RPMI8226 (cell line): ENCODE measurements at regions not wholly inside any gene's neighbourhood (a gene's known extent, or its start where the extent isn't known, plus 50 kb on each side); places are given as distances from the start of the nearest gene placed in this dataset.

Source experiments
- DNase-seq: peaks from one replicate; pipeline ENCODE4 v3.0.0-alpha.2; 2015

- no peak for DNase-seq
Observed at GRCh38 chrX:99073551-99073950, 1336.5 kb downstream of the PCDH19 start.

DNA sequence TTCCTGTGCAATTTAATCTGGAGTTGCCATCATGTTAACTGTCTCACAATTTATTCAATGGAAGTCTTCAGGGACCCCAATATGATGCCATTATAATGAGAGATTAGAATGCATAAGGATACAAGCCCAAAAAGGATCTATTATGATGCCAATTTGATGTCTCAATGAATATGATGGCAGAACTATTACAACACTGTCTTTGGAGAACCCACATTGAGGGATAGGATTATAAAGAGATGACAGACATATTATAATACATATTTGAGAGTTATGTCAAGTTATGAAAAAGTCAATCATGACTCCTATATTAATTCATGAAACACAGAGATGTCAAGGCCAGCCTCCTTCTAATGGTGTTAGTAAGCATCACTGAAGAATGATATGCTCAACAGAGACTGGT lies 1358.4 kb downstream of the PCDH19 start:
- DNase-seq, result no peak

DNA sequence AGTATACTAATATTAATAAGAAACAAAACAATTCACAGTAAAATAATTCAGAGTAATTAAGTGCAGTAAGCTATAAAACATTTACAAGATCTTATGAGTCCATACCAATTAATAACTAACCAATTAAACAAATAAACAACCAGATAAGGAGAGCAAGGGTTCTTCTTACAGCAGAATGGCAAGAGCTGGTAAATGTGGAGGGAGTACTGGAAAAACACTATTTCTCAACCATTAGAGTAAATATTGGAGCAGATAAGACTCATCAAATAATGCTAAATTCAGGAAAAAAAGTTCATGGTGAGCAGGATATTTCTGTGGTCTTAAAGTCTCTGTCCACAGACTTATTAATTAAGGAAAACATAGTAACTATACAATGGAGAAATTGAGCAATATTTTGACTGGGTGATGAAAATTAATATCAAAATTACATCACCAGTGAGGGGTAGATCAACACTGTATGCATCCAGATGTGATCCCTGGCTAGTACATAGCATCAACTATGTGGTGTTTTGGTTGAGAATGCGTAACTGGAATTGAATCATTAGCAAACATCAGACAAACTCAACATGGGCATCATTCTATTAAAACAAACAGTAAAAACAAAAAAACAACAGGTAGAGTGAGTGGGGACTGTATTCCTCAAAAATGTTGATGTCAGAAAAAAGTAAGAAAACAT lies 1376.7 kb downstream of the PCDH19 start:
- DNase-seq, result no peak

GRCh38 chrX:99010957-99011356 lies 1399.1 kb downstream of the PCDH19 start:
- DNase-seq, result no peak

DNA sequence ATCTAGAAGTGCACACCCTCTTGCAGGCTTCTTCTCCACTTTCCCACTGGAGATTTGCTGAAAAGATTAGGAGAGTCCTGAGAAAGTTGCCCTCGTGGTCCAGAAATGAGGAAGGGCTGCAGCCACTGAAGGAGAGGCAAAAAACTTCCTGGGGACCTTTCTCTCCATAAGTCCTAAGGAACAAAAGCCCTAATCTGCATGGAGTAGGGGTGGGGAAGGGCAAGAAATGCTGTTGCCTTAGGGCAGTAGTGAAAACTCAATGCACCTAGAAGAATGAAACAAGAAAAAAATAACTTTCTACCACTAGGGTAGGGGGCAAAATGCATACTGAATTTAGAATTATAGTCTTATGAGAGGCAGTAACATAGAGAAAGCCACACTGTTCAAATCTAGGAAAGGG lies 1408.8 kb downstream of the PCDH19 start:
- DNase-seq, result no peak

GRCh38 chrX:98962996-98963395 lies 1447.1 kb downstream of the PCDH19 start:
- DNase-seq, result no peak

- DNase-seq, result no peak
Observed at GRCh38 chrX:98956014-98956413, 1454.1 kb downstream of the PCDH19 start.

- no peak for DNase-seq
Observed at GRCh38 chrX:98939456-98939855, 1470.6 kb downstream of the PCDH19 start.

DNA sequence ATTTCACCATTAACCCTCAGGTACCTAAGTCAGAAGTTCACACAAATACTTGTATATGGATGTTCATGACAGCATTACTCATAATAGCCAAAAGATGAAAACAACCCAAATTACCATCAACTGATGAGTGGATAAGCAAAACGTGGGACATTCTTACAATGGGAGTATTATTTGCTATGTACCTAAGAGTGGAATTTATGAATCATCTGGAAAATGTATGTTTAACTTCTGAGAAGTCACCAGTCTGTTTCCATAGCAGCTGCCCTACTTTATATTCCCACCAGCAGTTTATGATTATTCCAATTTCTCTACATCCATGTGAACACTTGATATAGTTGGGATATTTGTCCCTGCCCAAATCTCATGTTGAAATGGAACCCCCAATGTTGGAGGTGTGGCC lies 1478.9 kb downstream of the PCDH19 start:
- no peak for DNase-seq

DNA sequence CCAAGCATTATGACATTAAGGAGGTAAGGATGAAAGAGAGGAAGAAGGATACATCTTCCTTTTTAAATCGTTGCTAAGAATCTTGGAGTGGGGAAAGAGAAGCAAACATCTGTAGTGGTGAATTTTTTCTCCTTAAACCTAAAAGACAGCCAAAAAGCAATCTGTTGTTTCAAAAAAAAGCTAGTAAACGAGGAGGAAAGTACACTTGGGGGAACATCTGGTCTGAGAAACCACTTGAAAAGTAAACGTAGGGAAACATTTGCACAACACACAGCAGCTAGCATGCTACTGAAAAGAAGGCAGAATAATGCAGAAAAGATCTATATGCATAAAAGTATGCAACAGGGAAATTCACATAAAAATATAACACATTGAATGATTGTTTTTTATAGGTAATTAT lies 1485.6 kb downstream of the PCDH19 start:
- DNase-seq, result no peak

DNA sequence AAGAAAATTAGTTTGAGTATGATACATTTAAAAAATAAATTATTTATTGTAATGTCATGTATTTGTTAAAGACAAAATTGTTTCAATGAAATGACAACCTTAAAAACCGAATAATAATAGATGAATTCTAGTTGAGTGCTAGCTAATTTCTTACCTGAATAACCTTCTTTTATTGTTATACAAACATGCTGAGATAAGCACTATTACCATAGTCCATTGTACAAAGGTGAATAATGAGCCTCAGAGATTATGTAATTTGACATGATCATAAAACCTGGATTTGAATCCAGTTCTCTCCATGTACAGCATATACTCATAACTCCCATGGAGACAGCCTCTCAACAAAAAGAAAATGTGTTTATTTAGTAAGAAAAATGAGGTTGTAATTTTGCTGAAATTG lies 1512.9 kb downstream of the PCDH19 start:
- DNase-seq, result no peak

DNA sequence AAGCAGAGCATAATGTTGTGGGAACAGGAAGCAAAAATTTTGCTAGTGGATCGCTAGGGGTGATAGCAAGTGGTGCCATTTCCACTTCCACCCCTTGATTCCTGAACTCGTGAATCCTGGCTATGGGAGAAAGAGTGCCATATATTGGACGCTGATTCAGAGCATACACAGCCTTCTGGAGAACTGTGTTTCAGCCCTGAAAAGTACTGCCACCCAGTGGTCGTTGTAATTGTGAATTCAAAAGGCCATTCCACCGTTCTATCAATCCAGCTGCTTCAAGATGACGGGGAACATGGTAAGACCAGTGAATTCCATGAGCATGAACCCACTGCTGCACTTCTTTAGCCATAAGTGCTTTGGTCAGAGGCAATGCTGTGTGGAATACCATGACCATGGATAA lies 1559.4 kb downstream of the PCDH19 start:
- DNase-seq, result peak; percentile 6
